K562 (cell line): ENCODE measurements at regions not wholly inside any gene's neighbourhood (a gene's known extent, or its start where the extent isn't known, plus 50 kb on each side); places are given as distances from the start of the nearest gene placed in this dataset.

Experiments used
- ATAC-seq: fragments of 200-7000 bp; cut with Tn5 transposase; 3 replicates; pipeline ENCODE4 v1.9.1; 2020; ENCODE audit warnings: moderate library complexity
- BruUV-seq: library from RNA; stranded (reverse); fragments of 400-500 nt; replicated peaks from 2 replicates; lab custom pipeline; 2021; lab: Mats Ljungman, UMichigan
- CTCF ChIA-PET: fragments of 300-600 bp; formaldehyde crosslinking; extraction: SDS; loops from one replicate; lab custom pipeline; 2021; ENCODE audit warnings: low intra/inter-chr PET ratio; lab: Yijun Ruan, JAX
- POLR2A ChIA-PET: fragments of 300-600, 350-650 bp; sonication (Branson Sonifier 250); formaldehyde crosslinking; extraction: SDS; loops from one replicate; lab custom pipeline; 2021; ENCODE audit warnings: antibody characterized with exemption, inconsistent platforms; lab: Yijun Ruan, JAX
- DNase-seq, 4 experiments: peaks; one replicate each; pipeline versions ENCODE4 v3.0.0 to v3.0.0-alpha.2; 2011 to 2018; ENCODE audit warnings: low spot score in 3 of 4, mixed read lengths in 3 of 4; ENCODE audit errors: extremely low read depth in 1 of 4
- FAIRE-seq: peaks from 2 replicates; lab custom pipeline; 2011; peaks lifted over from hg19 to GRCh38; lab: Jason Lieb, UNC
- H2AFZ ChIP-seq: 2 replicates; pipeline ENCODE4 v1.6.0; 2011; ENCODE audit warnings: low read depth, low read length, control low read depth, inconsistent platforms
- H3K27ac ChIP-seq: fragments of 200-600 bp; 3 replicates; pipeline ENCODE4 v1.8.0; 2011; ENCODE audit warnings: low read depth, mild to moderate bottlenecking, control low read depth, inconsistent platforms, low read length, moderate library complexity, mixed read lengths; ENCODE audit errors: extremely low read depth
- H3K27me3 ChIP-seq, 2 experiments: fragments of 300-600 bp in 1 of 2; 2 replicates in 1 of 2; 3 replicates in 1 of 2; pipeline versions ENCODE4 v1.6.0 to v1.8.0; 2011; ENCODE audit warnings: inconsistent platforms in 2 of 2, low read length in 2 of 2, mild to moderate bottlenecking in 1 of 2, mixed read lengths in 1 of 2, moderate library complexity in 1 of 2; ENCODE audit not compliant: control insufficient read depth in 2 of 2, insufficient read depth in 2 of 2
- H3K36me3 ChIP-seq: fragments of 300-600 bp; 3 replicates; pipeline ENCODE4 v1.8.0; 2011; ENCODE audit warnings: mild to moderate bottlenecking, low read length, inconsistent platforms; ENCODE audit not compliant: control insufficient read depth, insufficient read depth
- H3K4me1 ChIP-seq, 2 experiments: fragments of 200-600 bp in 1 of 2; replicated peaks in 1 of 2; 2 replicates in 1 of 2; 3 replicates in 1 of 2; pipeline versions ENCODE4 v1.5.1 to v1.8.0; 2011; ENCODE audit warnings: inconsistent platforms in 2 of 2, low read length in 2 of 2, mild to moderate bottlenecking in 1 of 2, mixed read lengths in 1 of 2, moderate library complexity in 1 of 2; ENCODE audit not compliant: control insufficient read depth in 2 of 2, insufficient read depth in 2 of 2
- H3K4me2 ChIP-seq: 2 replicates; pipeline ENCODE4 v1.6.1; 2011; ENCODE audit warnings: low read length, control low read depth, inconsistent platforms, mixed read lengths; ENCODE audit not compliant: insufficient read depth
- H3K4me3 ChIP-seq: fragments of 200-600 bp; sonication (generic), shearing (Covaris generic); 2 replicates; pipeline ENCODE4 v1.5.1; 2016; ENCODE audit warnings: control low read depth, inconsistent platforms
- H3K79me2 ChIP-seq: fragments of 200-600 bp; 3 replicates; pipeline ENCODE4 v1.8.0; 2011; ENCODE audit warnings: low read length, inconsistent platforms; ENCODE audit not compliant: control insufficient read depth, insufficient read depth
- H3K9ac ChIP-seq, 2 experiments: 2 replicates each; pipeline versions ENCODE4 v1.6.0 to v1.6.1; 2011; ENCODE audit warnings: low read depth in 2 of 2, low read length in 2 of 2, control low read depth in 1 of 2, inconsistent platforms in 1 of 2, mild to moderate bottlenecking in 1 of 2, mixed read lengths in 1 of 2; ENCODE audit not compliant: insufficient read depth in 1 of 2
- H3K9me1 ChIP-seq: one replicate; pipeline ENCODE4 v1.6.0; 2011; ENCODE audit warnings: inconsistent platforms, mild to moderate bottlenecking, low read length, moderate library complexity; ENCODE audit not compliant: control insufficient read depth, insufficient read depth
- H3K9me3 ChIP-seq: replicated peaks from 2 replicates; pipeline ENCODE4 v1.5.1; 2011; ENCODE audit warnings: low read depth, low read length, inconsistent platforms; ENCODE audit not compliant: control insufficient read depth, insufficient read depth
- H4K20me1 ChIP-seq: replicated peaks from 2 replicates; pipeline ENCODE4 v1.6.1; 2011; ENCODE audit warnings: low read length, inconsistent platforms, mixed read lengths; ENCODE audit not compliant: control insufficient read depth, insufficient read depth
- CHD4 ChIP-seq: fragments of 200-600 bp; sonication (generic); IDR thresholded peaks from 3 replicates; pipeline ENCODE4 v1.6.1; 2012; ENCODE audit warnings: low read depth, mild to moderate bottlenecking, mixed read lengths, low read length, inconsistent platforms; ENCODE audit not compliant: insufficient read depth, insufficient replicate concordance, poor library complexity, severe bottlenecking
- HMG20B ChIP-seq: fragments of 250-450 bp; sonication (Bioruptor Pico); IDR thresholded peaks from 2 replicates; pipeline ENCODE4 v1.5.0; 2021; ENCODE audit warnings: mild to moderate bottlenecking
- RCOR1 ChIP-seq, 2 experiments: IDR thresholded peaks; 2 replicates each; pipeline ENCODE4 v1.6.1; 2012; ENCODE audit warnings: low read depth in 2 of 2, low read length in 2 of 2, borderline replicate concordance in 1 of 2, improper control_type of control experiment in 1 of 2
- ZNF217 ChIP-seq: sonication (generic); formaldehyde crosslinking; IDR thresholded peaks from 2 replicates; pipeline ENCODE4 v1.8.0; 2022; ENCODE audit warnings: mild to moderate bottlenecking, missing genetic modification reagents
- ZNF785 ChIP-seq: fragments of 250-450 bp; sonication (Bioruptor Pico); IDR thresholded peaks from 2 replicates; pipeline ENCODE4 v1.4.0; 2020; ENCODE audit warnings: mild to moderate bottlenecking
- WGBS: fragments of 100-300 bp; shearing (Covaris generic); methylation state at CpG from one replicate; pipeline ENCODE4 v1.1.6; 2016; ENCODE audit warnings: low coverage, mixed read lengths; ENCODE audit not compliant: insufficient coverage; ENCODE audit errors: missing lambda C conversion rate; 5-methylcytosine and 5-hydroxymethylcytosine counted together
- in situ Hi-C: fragments of 300-500 bp; cut with MboI; formaldehyde crosslinking; loops from 4 replicates; pipeline ENCODE4 v1.15.0; 2018; ENCODE audit warnings: inconsistent platforms, mixed read lengths
- intact Hi-C: fragments of 100-400 bp; cut with micrococcal nuclease; formaldehyde crosslinking; loops from 2 replicates; pipeline ENCODE4 v1.14.2; 2022
- TF ChIP-seq, protein P1 (sequence below), 2 experiments: fragments of 250-450 bp in 1 of 2; fragments of 450-650 bp in 1 of 2; sonication (Bioruptor Pico) in 1 of 2; IDR thresholded peaks; 2 replicates each; pipeline versions ENCODE4 v1.6.1 to v1.8.0; 2016 to 2021; ENCODE audit warnings: mild to moderate bottlenecking in 2 of 2, moderate library complexity in 2 of 2, missing compliant biosample characterization in 1 of 2, missing genetic modification characterization in 1 of 2
- TF ChIP-seq, protein P2 (sequence below): fragments of 450-650 bp; IDR thresholded peaks from 2 replicates; pipeline ENCODE4 v1.6.1; 2018; ENCODE audit not compliant: partially characterized antibody

GRCh38 chr7:155922067-155922816 is 110.0 kb upstream of the SHH start:
- no peak overlapping the region for H2AFZ ChIP-seq
- in situ Hi-C loops = no loop called here
- H3K9ac ChIP-seq = no peak overlapping the region

More at GRCh38 chr7:155922067-155922816, 110.0 kb upstream of the SHH start:
- under 1% methylated on average over 25 of the region's 25 CpGs for WGBS
- no TSS peak for BruUV-seq
- CTCF ChIA-PET = no interaction called here
- Histone ChIP-seq H3K36me3 (no peaks in the 10 kb centered on the region), H3K27ac (no peak overlapping the region), H3K9me1 (no peaks in the 10 kb centered on the region), H3K4me2 (no peak overlapping the region), H3K79me2 (no peaks in the 10 kb centered on the region), H3K9me3 (no peaks in the 10 kb centered on the region), H3K4me3 (no peak overlapping the region), H3K4me1 (peaks cover 0 to 8% of the 10 kb centered on the region in 2 experiments; a peak in 2 of 5 replicates), H3K27me3 (peaks cover 31 to 76% of the 10 kb centered on the region in 2 experiments), H4K20me1 (0 out of 2 replicates have a peak, but pooled peaks cover 8% of the 10 kb centered on the region)
- POLR2A ChIA-PET = interaction anchor here (0.8 to 1.8 kb wide), 2 partner anchors 14 to 18 kb away, joined by 3 to 5 read pairs; no protein-coding TSS in a partner anchor
- TF ChIP-seq RCOR1 (IDR thresholded peaks at IDR 0.05; ENCODE audit: borderline replicate concordance in 1 of 2, low read depth in 2 of 2, low read length in 2 of 2) (no peak), ZNF217 (no peak), ZNF785 (CRISPR knock-in tag) (no peak), CHD4 (no peak), HMG20B (CRISPR knock-in tag) (no peak)
- TF ChIP-seq, protein P1, sequence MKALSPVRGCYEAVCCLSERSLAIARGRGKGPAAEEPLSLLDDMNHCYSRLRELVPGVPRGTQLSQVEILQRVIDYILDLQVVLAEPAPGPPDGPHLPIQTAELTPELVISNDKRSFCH (CRISPR knock-in tag; IDR thresholded peaks at IDR 0.05) = no peak
- TF ChIP-seq, protein P1 (tag; IDR thresholded peaks at IDR 0.05) = no peak
- TF ChIP-seq, protein P2, sequence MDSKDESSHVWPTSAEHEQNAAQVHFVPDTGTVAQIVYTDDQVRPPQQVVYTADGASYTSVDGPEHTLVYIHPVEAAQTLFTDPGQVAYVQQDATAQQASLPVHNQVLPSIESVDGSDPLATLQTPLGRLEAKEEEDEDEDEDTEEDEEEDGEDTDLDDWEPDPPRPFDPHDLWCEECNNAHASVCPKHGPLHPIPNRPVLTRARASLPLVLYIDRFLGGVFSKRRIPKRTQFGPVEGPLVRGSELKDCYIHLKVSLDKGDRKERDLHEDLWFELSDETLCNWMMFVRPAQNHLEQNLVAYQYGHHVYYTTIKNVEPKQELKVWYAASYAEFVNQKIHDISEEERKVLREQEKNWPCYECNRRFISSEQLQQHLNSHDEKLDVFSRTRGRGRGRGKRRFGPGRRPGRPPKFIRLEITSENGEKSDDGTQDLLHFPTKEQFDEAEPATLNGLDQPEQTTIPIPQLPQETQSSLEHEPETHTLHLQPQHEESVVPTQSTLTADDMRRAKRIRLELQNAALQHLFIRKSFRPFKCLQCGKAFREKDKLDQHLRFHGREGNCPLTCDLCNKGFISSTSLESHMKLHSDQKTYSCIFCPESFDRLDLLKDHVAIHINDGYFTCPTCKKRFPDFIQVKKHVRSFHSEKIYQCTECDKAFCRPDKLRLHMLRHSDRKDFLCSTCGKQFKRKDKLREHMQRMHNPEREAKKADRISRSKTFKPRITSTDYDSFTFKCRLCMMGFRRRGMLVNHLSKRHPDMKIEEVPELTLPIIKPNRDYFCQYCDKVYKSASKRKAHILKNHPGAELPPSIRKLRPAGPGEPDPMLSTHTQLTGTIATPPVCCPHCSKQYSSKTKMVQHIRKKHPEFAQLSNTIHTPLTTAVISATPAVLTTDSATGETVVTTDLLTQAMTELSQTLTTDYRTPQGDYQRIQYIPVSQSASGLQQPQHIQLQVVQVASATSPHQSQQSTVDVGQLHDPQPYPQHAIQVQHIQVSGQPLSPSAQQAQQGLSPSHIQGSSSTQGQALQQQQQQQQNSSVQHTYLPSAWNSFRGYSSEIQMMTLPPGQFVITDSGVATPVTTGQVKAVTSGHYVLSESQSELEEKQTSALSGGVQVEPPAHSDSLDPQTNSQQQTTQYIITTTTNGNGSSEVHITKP = no peak
- intact Hi-C loops = no loop called here
- FAIRE-seq (no peak), DNase-seq (no peak), ATAC-seq (no peak)
